RWPE2 (cell line): ENCODE measurements at regions not wholly inside any gene's neighbourhood (a gene's known extent, or its start where the extent isn't known, plus 50 kb on each side); places are given as distances from the start of the nearest gene placed in this dataset.

ENCODE experiments used
- ATAC-seq: fragments of 200-7000 bp; cut with Tn5 transposase; 3 replicates; pipeline ENCODE4 v1.9.1; 2021; ENCODE audit warnings: low read depth
- DNase-seq: peaks from one replicate; pipeline ENCODE4 v3.0.0-alpha.2; 2020; ENCODE audit warnings: low spot score
- H3K27ac ChIP-seq: fragments of 450-650 bp; 2 replicates; pipeline ENCODE4 v1.5.1; 2017; ENCODE audit warnings: mild to moderate bottlenecking; ENCODE audit not compliant: poor library complexity, severe bottlenecking
- H3K27me3 ChIP-seq: fragments of 250-450 bp; sonication (Bioruptor Pico); 2 replicates; pipeline ENCODE4 v1.5.1; 2021; ENCODE audit warnings: mild to moderate bottlenecking, moderate library complexity; ENCODE audit not compliant: insufficient read depth, poor library complexity, severe bottlenecking
- H3K36me3 ChIP-seq: fragments of 250-450 bp; sonication (Bioruptor Pico); 2 replicates; pipeline ENCODE4 v1.5.1; 2020; ENCODE audit warnings: low read depth, mild to moderate bottlenecking, moderate library complexity
- H3K4me1 ChIP-seq: fragments of 250-450 bp; sonication (Bioruptor Pico); 2 replicates; pipeline ENCODE4 v1.5.1; 2021; ENCODE audit warnings: mild to moderate bottlenecking, moderate library complexity; ENCODE audit not compliant: insufficient read depth, poor library complexity, severe bottlenecking
- H3K4me3 ChIP-seq: fragments of 250-450 bp; sonication (Bioruptor Pico); 2 replicates; pipeline ENCODE4 v1.5.1; 2021; ENCODE audit warnings: mild to moderate bottlenecking, moderate library complexity; ENCODE audit not compliant: severe bottlenecking
- H3K9me3 ChIP-seq: fragments of 250-450 bp; sonication (Bioruptor Pico); 2 replicates; pipeline ENCODE4 v1.5.1; 2021; ENCODE audit warnings: mild to moderate bottlenecking, moderate library complexity; ENCODE audit not compliant: severe bottlenecking
- CTCF ChIP-seq: fragments of 450-650 bp; IDR thresholded peaks from one replicate; pipeline ENCODE4 v1.5.1; 2017; ENCODE audit warnings: mild to moderate bottlenecking, moderate library complexity; ENCODE audit not compliant: poor library complexity, severe bottlenecking

GRCh38 chr4:33407496-33407895 is 2687.3 kb downstream of the PCDH7 start:
- no peak for TF ChIP-seq CTCF
- Histone ChIP-seq H3K4me3 (no peak overlapping the region), H3K27me3 (no peaks in the 10 kb centered on the region), H3K27ac (no peak overlapping the region), H3K9me3 (no peaks in the 10 kb centered on the region), H3K36me3 (no peaks in the 10 kb centered on the region), H3K4me1 (no peaks in the 10 kb centered on the region)
- ATAC-seq (0 out of 3 replicates have a peak, but pooled peaks have one; percentile 35), DNase-seq (no peak)

- no peak for ATAC-seq
- Histone ChIP-seq H3K27me3 (no peaks in the 10 kb centered on the region), H3K4me3 (no peak overlapping the region), H3K27ac (no peak overlapping the region), H3K36me3 (no peaks in the 10 kb centered on the region), H3K9me3 (no peaks in the 10 kb centered on the region), H3K4me1 (no peaks in the 10 kb centered on the region)
- DNase-seq = no peak
- TF ChIP-seq CTCF = no peak
Measured at GRCh38 chr4:33411182-33411581, 2691.0 kb downstream of the PCDH7 start.

- Histone ChIP-seq H3K4me3 (no peak overlapping the region), H3K27ac (no peak overlapping the region), H3K9me3 (peaks cover 2% of the 10 kb centered on the region), H3K4me1 (no peaks in the 10 kb centered on the region), H3K36me3 (no peaks in the 10 kb centered on the region), H3K27me3 (no peaks in the 10 kb centered on the region)
- DNase-seq (no peak), ATAC-seq (no peak)
- no peak for TF ChIP-seq CTCF
Measured at GRCh38 chr4:33421887-33422286, 2701.7 kb downstream of the PCDH7 start.

GRCh38 chr4:33422656-33423055 is 2702.5 kb downstream of the PCDH7 start:
- H3K27me3 ChIP-seq = no peaks in the 10 kb centered on the region
- no peaks in the 10 kb centered on the region for H3K36me3 ChIP-seq
- no peak overlapping the region for H3K27ac ChIP-seq
- no peaks in the 10 kb centered on the region for H3K4me1 ChIP-seq
- peaks cover 2% of the 10 kb centered on the region for H3K9me3 ChIP-seq
- no peak for TF ChIP-seq CTCF
- ATAC-seq (no peak), DNase-seq (no peak)
- no peak overlapping the region for H3K4me3 ChIP-seq

GRCh38 chr4:33425936-33426335 is 2705.8 kb downstream of the PCDH7 start:
- Histone ChIP-seq H3K4me3 (no peak overlapping the region), H3K9me3 (peaks cover 2% of the 10 kb centered on the region), H3K27me3 (no peaks in the 10 kb centered on the region), H3K4me1 (no peaks in the 10 kb centered on the region), H3K36me3 (no peaks in the 10 kb centered on the region), H3K27ac (no peak overlapping the region)
- ATAC-seq = no peak
- no peak for DNase-seq
- TF ChIP-seq CTCF = no peak
